Right lobe of liver (tissue), 6 donors: ENCODE measurements at regions not wholly inside any gene's neighbourhood (a gene's known extent, or its start where the extent isn't known, plus 50 kb on each side); places are given as distances from the start of the nearest gene placed in this dataset.

Experiments
- ATAC-seq, 4 donors: fragments of 200-7000 bp; cut with Tn5 transposase; one replicate each; pipeline ENCODE4 v1.9.1; 2020; ENCODE audit warnings: mild to moderate bottlenecking in 4 of 4, moderate library complexity in 4 of 4
- DNase-seq, 3 donors: peaks; one replicate each; pipeline ENCODE4 v3.0.0-alpha.2; 2020
- H3K27ac ChIP-seq, 3 donors: fragments of 200-600 bp; one replicate each; pipeline ENCODE4 v1.8.0; 2022
- H3K27me3 ChIP-seq, 2 donors: fragments of 200-600 bp; one replicate each; pipeline ENCODE4 v1.8.0; 2022
- H3K36me3 ChIP-seq, 4 donors: fragments of 200-600 bp; sonication (generic) in 1 of 4; one replicate each; pipeline versions ENCODE4 v1.5.1 to v1.8.0; 2017 to 2022; ENCODE audit warnings: control low read depth in 1 of 4
- H3K4me1 ChIP-seq, 4 donors: fragments of 200-600 bp; sonication (generic) in 1 of 4; one replicate each; pipeline versions ENCODE4 v1.5.1 to v1.8.0; 2017 to 2022; ENCODE audit warnings: control low read depth in 1 of 4
- H3K4me3 ChIP-seq, 3 donors: fragments of 200-600 bp; one replicate each; pipeline ENCODE4 v1.8.0; 2022
- H3K9me3 ChIP-seq, 4 donors: fragments of 200-600 bp; sonication (generic) in 1 of 4; one replicate each; pipeline versions ENCODE4 v1.5.1 to v1.8.0; 2017 to 2022; ENCODE audit warnings: control low read depth in 1 of 4
- POLR2A ChIP-seq: fragments of 450-650 bp; IDR thresholded peaks from one replicate; pipeline ENCODE4 v1.6.1; 2017; ENCODE audit warnings: antibody characterized with exemption, mild to moderate bottlenecking
- WGBS: methylation state at CpG from one replicate; pipeline ENCODE4 v1.1.6; 2018; ENCODE audit warnings: low coverage, low lambda C conversion rate; ENCODE audit not compliant: insufficient coverage; ENCODE audit errors: missing lambda C conversion rate; 5-methylcytosine and 5-hydroxymethylcytosine counted together
- intact Hi-C, 2 donors: fragments of 100-400 bp; cut with DNase I; formaldehyde crosslinking; loops; one replicate each; pipeline versions ENCODE4 v1.11.2 to v1.14.1; 2022
- TF ChIP-seq, protein P1 (sequence below), 4 donors: fragments of 200-600 bp in 3 of 4; fragments of 450-650 bp in 1 of 4; IDR thresholded peaks; one replicate each; pipeline versions ENCODE4 v1.5.1 to v1.8.0; 2016 to 2022; ENCODE audit warnings: antibody characterized with exemption in 4 of 4, mild to moderate bottlenecking in 2 of 4
- donor health status: DM: no; HTN: yes; CAD: no.
- donor health status: DM: no; HTN: no; CAD: no.
- donor health status: DM: no; HTN: no; CAD: no.
- donor health status: DM: no; HTN: yes; CAD: no.
- donor health status: DM: no; HTN: yes; CAD: no.

DNA sequence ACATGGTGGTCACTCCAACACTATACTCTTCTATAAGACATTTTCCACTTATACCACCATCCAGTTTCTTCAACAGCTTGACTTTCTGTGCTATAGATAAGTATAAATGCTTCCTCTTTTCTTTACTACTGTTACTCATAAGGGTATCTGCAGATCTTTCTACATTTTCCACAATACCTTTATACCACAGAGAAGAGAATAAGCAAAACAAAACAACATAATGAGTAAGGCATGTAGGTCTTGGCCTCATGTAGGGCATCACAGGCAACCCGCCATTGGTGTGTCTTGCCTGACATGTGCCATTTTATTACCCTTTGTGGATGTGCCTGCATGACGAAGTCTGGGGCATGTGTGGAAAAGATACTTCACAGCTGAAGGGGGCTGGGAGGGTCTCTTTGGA lies 265.3 kb upstream of the STARD13 start:
- Histone ChIP-seq H3K9me3 (no peaks in the 10 kb centered on the region), H3K36me3 (no peaks in the 10 kb centered on the region), H3K4me1 (peaks cover 0 to 8% (median 0%) of the 10 kb centered on the region in 4 donors), H3K4me3 (no peak overlapping the region), H3K27me3 (no peaks in the 10 kb centered on the region), H3K27ac (no peak overlapping the region)
- intact Hi-C loops: no loop called here
- no peak for ATAC-seq
- no peak for DNase-seq
- WGBS: 93% methylated on average over 2 of the region's 2 CpGs
- TF ChIP-seq, protein P1, sequence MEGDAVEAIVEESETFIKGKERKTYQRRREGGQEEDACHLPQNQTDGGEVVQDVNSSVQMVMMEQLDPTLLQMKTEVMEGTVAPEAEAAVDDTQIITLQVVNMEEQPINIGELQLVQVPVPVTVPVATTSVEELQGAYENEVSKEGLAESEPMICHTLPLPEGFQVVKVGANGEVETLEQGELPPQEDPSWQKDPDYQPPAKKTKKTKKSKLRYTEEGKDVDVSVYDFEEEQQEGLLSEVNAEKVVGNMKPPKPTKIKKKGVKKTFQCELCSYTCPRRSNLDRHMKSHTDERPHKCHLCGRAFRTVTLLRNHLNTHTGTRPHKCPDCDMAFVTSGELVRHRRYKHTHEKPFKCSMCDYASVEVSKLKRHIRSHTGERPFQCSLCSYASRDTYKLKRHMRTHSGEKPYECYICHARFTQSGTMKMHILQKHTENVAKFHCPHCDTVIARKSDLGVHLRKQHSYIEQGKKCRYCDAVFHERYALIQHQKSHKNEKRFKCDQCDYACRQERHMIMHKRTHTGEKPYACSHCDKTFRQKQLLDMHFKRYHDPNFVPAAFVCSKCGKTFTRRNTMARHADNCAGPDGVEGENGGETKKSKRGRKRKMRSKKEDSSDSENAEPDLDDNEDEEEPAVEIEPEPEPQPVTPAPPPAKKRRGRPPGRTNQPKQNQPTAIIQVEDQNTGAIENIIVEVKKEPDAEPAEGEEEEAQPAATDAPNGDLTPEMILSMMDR (IDR thresholded peaks at IDR 0.05): no peak
- TF ChIP-seq POLR2A: no peak

DNA sequence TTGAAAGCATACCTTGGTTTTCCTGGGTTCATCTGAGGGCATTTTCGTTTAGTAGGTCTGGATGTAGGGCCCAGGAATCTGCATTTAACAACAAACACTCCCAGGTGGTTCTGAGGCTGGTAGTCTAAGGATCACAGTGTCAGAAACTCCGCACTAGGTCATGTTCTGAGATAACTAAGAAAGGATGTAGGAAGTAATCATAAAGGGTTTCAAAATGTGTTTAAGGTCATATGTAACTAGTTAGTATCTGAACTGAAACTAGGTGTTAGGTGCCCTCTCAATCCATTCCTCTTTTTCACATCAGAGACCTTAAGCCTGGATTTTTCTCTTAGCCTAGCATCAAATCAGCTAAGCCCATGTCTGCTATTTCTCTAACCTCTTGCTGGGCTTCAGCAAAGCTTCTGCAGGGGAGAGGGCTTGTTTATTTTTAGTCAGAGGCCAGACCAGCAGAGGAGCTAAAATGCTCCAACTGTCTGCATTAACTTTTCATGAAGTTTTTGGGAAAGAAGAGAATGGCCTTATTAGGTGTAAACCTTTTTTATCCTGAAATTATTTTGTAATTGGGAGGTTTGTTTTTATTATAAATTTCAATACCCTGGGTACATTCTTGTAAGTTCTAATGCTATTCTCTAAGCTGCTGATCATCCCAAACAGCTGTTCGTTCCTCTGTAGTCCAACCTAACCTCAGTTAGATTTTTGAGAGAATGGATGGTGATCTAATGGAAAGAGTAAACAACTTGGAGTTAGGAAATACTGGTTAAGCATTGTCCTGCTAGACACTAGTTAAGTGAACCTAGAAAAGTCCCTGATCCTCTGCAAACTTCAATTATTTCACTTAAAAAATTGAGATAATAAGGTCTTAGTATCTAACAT lies 262.8 kb upstream of the RFC3 start:
- Histone ChIP-seq H3K27me3 (no peaks in the 10 kb centered on the region), H3K9me3 (no peaks in the 10 kb centered on the region), H3K27ac (no peak overlapping the region), H3K4me1 (peaks cover 0 to under 1% (median under 1%) of the 10 kb centered on the region in 4 donors), H3K36me3 (no peaks in the 10 kb centered on the region), H3K4me3 (no peak overlapping the region)
- intact Hi-C loops: no loop called here
- no peak for TF ChIP-seq POLR2A
- ATAC-seq: no peak
- 47% methylated on average over 3 of the region's 3 CpGs for WGBS
- no peak for DNase-seq

DNA sequence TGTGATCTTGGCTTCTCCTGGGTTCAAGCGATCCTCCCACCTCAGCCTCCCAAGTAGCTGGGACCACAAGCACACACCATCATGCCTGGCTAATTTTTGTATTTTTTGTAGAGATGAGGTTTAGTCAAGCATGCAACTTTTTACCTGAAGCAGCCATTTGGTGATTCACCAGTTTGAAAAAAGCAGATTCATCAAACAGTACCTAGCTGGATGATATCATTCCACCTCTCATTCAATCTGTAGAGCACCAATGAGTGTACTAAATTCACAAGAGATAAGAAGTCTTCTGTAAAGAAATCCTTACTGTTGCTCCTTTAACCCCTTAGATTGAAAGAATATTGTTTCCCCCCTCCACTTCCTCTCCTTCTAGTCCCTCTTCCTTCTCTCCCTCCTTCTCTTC lies 261.1 kb upstream of the RFC3 start:
- Histone ChIP-seq H3K4me3 (no peak overlapping the region), H3K9me3 (no peaks in the 10 kb centered on the region), H3K36me3 (no peaks in the 10 kb centered on the region), H3K27ac (no peak overlapping the region), H3K4me1 (peaks cover 0 to 11% (median 4%) of the 10 kb centered on the region in 4 donors), H3K27me3 (no peaks in the 10 kb centered on the region)
- no peak for TF ChIP-seq POLR2A
- TF ChIP-seq, protein P1 (IDR thresholded peaks at IDR 0.05): no peak
- DNase-seq: no peak
- intact Hi-C loops: no loop called here
- no peak for ATAC-seq
- WGBS: 80% methylated on average over 1 of the region's 1 CpG

DNA sequence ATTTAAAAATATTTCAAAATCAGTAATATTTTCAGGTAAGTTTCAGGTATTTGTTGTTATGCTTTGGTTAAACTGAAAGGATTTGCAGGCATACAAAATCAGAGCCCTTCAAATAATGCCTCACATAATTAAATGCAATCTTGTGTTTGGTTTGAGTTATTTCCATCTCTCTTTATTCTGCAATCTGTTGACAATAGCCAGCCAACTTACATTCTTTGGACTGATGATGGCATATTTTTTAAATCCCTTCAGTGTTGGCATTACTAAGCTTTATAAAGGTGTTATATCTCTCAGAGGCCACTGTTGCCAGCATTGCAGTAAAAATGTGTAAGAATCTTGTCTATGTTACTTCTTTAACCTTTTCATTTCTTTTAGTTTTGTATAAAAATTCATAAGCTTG lies 257.2 kb upstream of the RFC3 start:
- H3K9me3 ChIP-seq: no peaks in the 10 kb centered on the region
- no peaks in the 10 kb centered on the region for H3K36me3 ChIP-seq
- no peak overlapping the region for H3K4me3 ChIP-seq
- TF ChIP-seq, protein P1 (IDR thresholded peaks at IDR 0.05): no peak
- TF ChIP-seq POLR2A: no peak
- intact Hi-C loops: no loop called here
- DNase-seq: no peak
- no peaks in the 10 kb centered on the region for H3K27me3 ChIP-seq
- H3K4me1 ChIP-seq: peaks cover 0 to 11% (median 4%) of the 10 kb centered on the region in 4 donors
- H3K27ac ChIP-seq: no peak overlapping the region
- peak in 3 of 4 donors; percentile 51 to 85 (median 69) for ATAC-seq

DNA sequence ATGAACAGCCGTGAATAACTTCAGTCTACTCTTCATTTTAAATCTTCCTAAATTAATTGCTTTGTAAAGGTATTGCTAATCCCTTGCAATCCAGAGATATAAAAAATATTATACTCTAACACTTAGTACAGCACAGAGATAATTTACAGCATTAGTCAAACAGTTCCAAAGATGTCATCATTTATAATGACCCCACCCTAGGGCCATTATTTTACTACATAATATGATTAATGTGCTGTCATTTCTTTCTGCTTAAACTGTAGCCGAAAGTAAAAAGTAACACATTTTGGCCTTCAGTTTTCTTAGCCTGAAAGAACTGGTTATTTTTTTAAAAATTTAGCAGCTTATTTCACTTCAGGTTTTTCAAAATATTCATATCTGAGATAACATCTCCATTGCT lies 256.3 kb upstream of the RFC3 start:
- 69% methylated on average over 2 of the region's 2 CpGs for WGBS
- H3K4me1 ChIP-seq: peaks cover 0 to 11% (median 4%) of the 10 kb centered on the region in 4 donors
- H3K36me3 ChIP-seq: no peaks in the 10 kb centered on the region
- DNase-seq (no peak), ATAC-seq (no peak)
- TF ChIP-seq, protein P1 (IDR thresholded peaks at IDR 0.05): no peak
- no peak for TF ChIP-seq POLR2A
- no peak overlapping the region for H3K4me3 ChIP-seq
- H3K27ac ChIP-seq: no peak overlapping the region
- H3K9me3 ChIP-seq: no peaks in the 10 kb centered on the region
- intact Hi-C loops: no loop called here
- H3K27me3 ChIP-seq: no peaks in the 10 kb centered on the region
